Kasumi-1 (cell line): ENCODE measurements at regions not wholly inside any gene's neighbourhood (a gene's known extent, or its start where the extent isn't known, plus 50 kb on each side); places are given as distances from the start of the nearest gene placed in this dataset.
"Not testable (repeated sequence)": the region's sequence is repeated elsewhere in the genome, so short reads cannot be mapped to it uniquely, and the experiment has no call there.

Experiments
- DNase-seq, 2 experiments: peaks; one replicate each; lab custom pipeline; 2025; lab: John Stamatoyannopoulos, UW

GRCh38 chr18:76720683-76721082 lies 101.7 kb upstream of the ZNF236 start:
- no peak for DNase-seq

DNA sequence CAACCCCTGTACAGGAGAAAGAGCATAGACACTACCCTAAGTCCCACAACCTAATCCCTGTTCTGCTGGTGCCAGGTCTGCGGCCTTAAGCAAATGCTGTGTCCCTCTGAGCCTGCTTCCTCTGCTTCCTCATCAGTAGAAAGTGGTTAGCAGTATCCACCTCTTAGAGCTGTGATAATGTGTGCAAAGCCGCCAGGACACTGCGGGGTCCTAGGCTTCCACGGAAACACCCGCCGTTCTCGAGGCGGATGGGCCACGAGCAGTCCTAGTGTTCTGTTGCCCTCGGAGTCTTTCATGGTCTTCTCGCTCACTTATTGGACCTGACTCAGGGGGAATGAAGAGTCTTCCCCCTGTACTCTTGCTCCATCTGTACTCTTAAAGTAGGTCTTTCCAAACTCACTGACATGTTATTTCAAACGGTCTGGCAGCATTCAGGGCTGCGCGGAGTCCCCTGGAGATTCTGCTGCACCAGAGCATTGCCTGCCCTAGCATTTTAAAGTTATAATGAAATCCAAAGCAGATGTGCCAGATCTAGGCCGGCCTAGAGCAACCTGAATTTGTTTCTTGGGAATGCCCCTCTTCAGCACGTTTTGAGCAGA lies 107.2 kb upstream of the ZNF236 start:
- DNase-seq: no peak

DNA sequence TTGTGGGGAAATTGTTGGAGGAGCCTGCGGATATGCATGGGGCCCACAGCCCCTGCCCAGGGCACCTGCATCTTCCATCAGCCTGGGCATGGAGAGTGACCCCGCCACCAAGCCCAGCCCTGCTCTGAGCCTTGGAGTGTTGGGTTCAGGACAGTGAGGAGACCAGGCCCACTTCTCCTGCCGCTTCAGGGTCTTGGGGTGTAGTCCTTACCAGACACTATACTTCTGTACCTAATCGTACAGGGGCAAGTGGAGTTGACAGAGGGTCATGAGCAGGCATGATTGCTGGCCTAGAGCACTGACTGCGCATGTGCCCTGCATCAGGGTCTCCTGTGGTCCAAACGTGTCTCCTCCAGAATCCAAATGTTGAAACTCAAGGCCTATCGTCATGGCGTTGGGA lies 108.9 kb upstream of the ZNF236 start:
- no peak for DNase-seq

GRCh38 chr18:76712511-76713140 lies 109.7 kb upstream of the ZNF236 start:
- no peak for DNase-seq

GRCh38 chr18:76710646-76711520 lies 111.5 kb upstream of the ZNF236 start:
- DNase-seq: no peak

DNA sequence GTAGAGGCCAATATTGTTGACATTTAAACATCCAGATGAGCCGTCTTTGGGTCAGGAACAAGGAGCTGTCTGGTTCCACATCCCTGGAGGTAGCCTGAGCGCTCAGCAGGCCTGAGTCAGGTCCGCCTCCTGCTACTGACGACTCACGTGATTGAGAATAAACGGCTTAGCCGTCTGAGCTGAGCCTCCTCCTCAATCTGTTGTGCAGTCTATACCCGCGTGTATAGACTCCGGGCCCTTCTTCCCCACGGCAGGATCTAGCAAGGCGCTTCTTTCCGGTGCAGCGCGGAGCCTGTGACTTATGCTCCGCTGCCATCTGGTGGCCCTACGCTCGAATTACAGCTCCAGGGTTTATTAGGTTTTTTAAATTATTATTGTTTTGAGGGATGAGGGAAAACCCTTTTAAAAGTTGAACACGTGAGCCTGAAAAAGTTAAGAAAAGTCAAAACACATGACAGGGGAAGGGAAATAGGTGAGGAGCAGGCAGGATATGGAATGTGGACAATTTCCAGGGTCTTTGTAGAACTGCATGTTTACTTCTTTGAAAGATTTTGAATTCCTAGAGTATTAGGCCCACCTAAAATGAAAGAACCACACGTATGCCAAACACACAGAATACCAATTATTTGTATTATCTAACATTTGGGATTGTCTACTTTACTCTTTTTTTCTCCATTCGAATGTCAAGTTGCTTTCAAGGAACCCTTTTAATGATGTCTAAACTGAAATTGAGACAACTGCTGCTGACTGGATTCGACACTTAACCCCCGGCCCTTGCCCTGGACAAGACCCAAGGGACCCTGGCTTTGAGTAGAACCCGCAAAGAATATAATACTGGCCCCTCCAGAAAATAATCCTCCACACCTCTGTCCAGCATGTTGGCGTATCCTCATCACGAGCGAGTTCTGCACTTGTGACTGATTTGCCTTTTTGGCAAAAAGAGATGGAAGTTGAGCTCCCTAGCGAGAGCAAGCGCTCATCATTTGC lies 112.4 kb upstream of the ZNF236 start:
- DNase-seq: peak; percentile 81 to 89

GRCh38 chr18:76708722-76709353 lies 113.5 kb upstream of the ZNF236 start:
- DNase-seq: no peak

- DNase-seq: no peak
Observed at GRCh38 chr18:76708071-76708721, 114.2 kb upstream of the ZNF236 start.

- no peak for DNase-seq
Observed at GRCh38 chr18:76707534-76707933, 114.8 kb upstream of the ZNF236 start.

DNA sequence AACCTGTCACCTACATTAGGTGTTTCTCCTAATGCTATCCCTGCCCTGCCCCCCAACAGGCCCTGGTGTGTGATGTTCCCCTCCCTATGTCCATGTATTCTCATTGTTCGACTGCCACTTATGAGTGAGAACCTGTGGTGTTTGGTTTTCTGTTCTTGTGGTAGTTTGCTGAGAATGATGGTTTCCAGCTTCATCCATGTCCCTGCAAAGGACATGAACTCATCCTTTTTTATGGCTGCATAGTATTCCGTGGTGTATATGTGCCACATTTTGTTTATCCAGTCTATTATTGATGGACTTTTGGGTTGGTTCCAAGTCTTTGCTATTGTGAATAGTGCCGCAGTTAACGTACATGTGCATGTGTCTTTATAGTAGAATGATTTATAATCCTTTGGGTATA lies 117.8 kb upstream of the ZNF236 start:
- not testable (repeated sequence) for DNase-seq

- no peak for DNase-seq
Observed at GRCh38 chr18:76699923-76700322, 122.4 kb upstream of the ZNF236 start.

DNA sequence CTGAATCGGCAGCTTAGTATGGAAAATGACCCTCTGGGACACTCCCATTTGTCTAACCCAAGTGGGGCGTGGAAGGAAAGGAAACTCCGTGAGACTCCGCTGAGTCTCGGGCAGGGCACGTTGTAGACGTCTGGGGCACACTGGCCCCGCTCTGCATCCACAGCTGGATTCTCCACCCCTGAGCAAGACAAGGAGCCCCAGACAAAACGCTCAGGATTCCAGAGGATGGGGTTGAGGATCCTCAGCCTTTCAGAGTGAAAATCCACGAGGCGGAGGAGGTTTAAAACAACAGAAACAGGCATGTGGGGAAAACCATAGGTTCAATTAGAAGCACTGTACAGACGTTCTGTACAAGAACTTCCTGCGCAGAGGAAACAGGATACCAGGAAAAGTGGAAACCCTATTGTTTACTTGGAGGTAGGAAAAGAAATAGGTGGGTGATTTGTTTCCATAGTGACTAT lies 124.9 kb upstream of the ZNF236 start:
- no peak for DNase-seq

DNA sequence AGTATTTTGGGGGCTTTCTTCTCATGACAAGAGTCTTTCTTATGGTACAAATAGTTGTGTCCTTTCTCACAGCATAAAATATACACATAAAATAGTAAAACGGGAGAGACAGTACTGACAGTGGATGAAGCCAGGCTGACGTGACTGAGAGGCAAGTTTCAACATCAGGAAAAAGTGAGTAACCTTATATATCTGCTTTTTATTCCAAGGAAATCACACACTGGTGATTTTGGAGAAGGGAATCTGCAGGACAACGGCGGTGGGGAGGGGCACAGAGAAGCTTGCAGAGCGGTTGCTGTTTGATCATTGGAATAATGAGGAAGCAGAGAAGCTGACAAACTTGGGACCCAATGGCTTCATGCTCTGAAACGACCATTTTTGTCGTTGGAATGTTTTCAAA lies 130.6 kb upstream of the ZNF236 start:
- DNase-seq: no peak

GRCh38 chr18:76689646-76690264 lies 132.6 kb upstream of the ZNF236 start:
- no peak for DNase-seq

- DNase-seq: no peak
Observed at GRCh38 chr18:76688724-76689472, 133.5 kb upstream of the ZNF236 start.

GRCh38 chr18:76687304-76687962 lies 134.9 kb upstream of the ZNF236 start:
- DNase-seq: no peak

DNA sequence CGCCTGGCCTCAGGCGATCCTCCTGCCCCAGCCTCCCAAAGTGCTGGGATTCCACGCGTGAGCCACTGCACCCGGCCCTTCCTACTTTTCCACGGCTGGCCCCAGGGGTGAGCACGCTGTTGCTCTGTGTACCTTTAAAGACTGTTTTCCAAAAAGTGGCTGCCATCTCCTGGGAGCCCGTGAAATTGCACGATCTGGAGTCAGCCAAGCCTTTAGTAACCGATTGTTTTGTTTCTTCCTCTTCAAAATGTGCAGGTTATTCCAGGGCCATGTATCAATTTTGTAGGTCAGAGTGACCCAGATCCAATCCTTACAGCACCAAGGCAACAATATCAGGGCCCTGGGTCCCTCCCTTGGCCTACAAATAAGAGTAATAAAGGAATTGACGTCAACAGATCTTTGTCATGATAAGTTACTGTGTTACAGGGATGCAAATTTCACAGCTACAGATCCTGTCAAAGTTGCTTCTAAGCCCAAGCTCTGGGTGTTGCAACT lies 135.6 kb upstream of the ZNF236 start:
- DNase-seq: peak; percentile 80 to 85

- no peak for DNase-seq
Observed at GRCh38 chr18:76685860-76686259, 136.5 kb upstream of the ZNF236 start.

DNA sequence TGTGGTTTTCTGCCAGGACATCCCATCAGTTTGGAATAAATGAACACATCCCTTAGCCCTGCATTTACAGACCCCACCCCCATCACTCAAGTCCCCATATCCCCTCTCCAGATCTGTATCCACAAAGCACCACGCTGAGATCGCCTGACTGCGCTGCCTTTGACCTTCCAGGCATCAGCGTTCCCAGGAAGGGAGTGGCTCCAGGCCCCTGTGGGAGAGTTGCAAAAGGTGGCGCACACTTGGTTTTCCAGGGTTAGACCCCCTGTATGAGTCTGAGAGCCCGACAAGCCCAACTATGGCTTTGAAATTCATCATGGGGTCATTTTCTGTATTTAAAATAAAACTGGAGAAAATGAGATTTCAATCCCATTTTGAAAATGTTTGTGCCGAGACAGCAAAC lies 137.0 kb upstream of the ZNF236 start:
- DNase-seq: no peak
